ENCODE measurements at regions not wholly inside any gene's neighbourhood (a gene's known extent, or its start where the extent isn't known, plus 50 kb on each side); places are given as distances from the start of the nearest gene placed in this dataset.

DNA sequence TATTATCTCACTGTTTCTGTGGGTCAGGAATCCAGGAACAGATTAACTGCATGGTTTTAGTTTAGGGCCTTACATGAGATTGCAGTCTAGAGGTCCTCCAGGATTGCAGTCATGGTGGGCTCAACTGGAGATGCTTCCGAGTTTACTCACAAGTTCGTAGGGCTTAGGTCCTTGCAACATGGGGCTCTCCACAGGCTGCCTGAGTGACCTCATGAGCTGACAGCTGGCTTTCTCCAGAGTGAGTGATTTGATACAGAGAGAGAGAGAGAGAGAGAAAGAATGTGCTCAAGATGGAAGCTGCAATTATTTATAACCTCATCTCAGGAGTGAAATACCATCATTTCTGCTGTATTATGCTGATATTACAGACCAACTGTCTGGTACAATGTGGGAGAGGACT, 168.9 kb downstream of the GPAT3 start:
- H3K36me3 ChIP-seq (ENCODE audit: control insufficient read depth, insufficient read depth, low read length), result no peaks in the 10 kb centered on the region
- no peaks in the 10 kb centered on the region for H3K9me3 ChIP-seq (ENCODE audit: control insufficient read depth, insufficient read depth, low read length)
- H3K4me1 ChIP-seq (ENCODE audit: control insufficient read depth, insufficient read depth, low read length), result peaks cover 10% of the 10 kb centered on the region
- H3K9ac ChIP-seq (ENCODE audit: low read depth, low read length), result no peak overlapping the region
- H3K4me3 ChIP-seq (ENCODE audit: low read depth, low read length), result no peak overlapping the region
- H3K27me3 ChIP-seq (ENCODE audit: control insufficient read depth, insufficient read depth, low read length), result no peaks in the 10 kb centered on the region

- Histone ChIP-seq H3K4me1 (ENCODE audit: control insufficient read depth, insufficient read depth, low read length) (peaks cover 8% of the 10 kb centered on the region), H3K4me3 (ENCODE audit: low read depth, low read length) (no peak overlapping the region), H3K36me3 (ENCODE audit: control insufficient read depth, insufficient read depth, low read length) (no peaks in the 10 kb centered on the region), H3K9me3 (ENCODE audit: control insufficient read depth, insufficient read depth, low read length) (no peaks in the 10 kb centered on the region), H3K9ac (ENCODE audit: low read depth, low read length) (no peak overlapping the region), H3K27me3 (ENCODE audit: control insufficient read depth, insufficient read depth, low read length) (no peaks in the 10 kb centered on the region)
These were observed 167.8 kb downstream of the GPAT3 start for GRCh38 chr4:83703752-83704151.

GRCh38 chr4:83701041-83701440, 165.1 kb downstream of the GPAT3 start:
- H3K4me3 ChIP-seq (ENCODE audit: low read depth, low read length), result no peak overlapping the region
- no peak overlapping the region for H3K9ac ChIP-seq (ENCODE audit: low read depth, low read length)
- H3K27me3 ChIP-seq (ENCODE audit: control insufficient read depth, insufficient read depth, low read length), result no peaks in the 10 kb centered on the region
- H3K4me1 ChIP-seq (ENCODE audit: control insufficient read depth, insufficient read depth, low read length), result no peaks in the 10 kb centered on the region
- H3K9me3 ChIP-seq (ENCODE audit: control insufficient read depth, insufficient read depth, low read length), result no peaks in the 10 kb centered on the region
- no peaks in the 10 kb centered on the region for H3K36me3 ChIP-seq (ENCODE audit: control insufficient read depth, insufficient read depth, low read length)

DNA sequence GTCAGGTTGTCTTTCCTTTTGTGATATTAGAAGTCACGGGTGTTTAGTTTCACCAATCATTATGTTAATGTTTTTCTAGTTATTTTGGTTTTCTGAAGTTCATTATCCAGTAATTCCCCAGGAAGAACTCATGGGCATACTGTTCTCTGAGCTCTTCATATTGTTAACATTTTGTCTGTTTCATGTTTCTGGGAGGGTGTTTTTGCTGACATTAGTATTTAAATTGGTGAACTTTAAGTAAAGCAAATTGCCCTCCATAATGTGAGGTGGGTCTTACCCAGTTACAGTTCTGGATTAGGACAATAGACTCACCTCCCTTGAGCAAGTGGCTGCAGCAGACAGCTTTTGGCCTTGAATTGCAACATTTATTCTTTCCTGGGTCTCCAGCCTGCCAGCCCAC, 163.4 kb downstream of the GPAT3 start:
- Histone ChIP-seq H3K27me3 (ENCODE audit: control insufficient read depth, insufficient read depth, low read length) (no peaks in the 10 kb centered on the region), H3K36me3 (ENCODE audit: control insufficient read depth, insufficient read depth, low read length) (no peaks in the 10 kb centered on the region)

GRCh38 chr4:83692028-83692427, 156.1 kb downstream of the GPAT3 start:
- H3K4me1 ChIP-seq (ENCODE audit: control insufficient read depth, insufficient read depth, low read length), result no peaks in the 10 kb centered on the region
- H3K9me3 ChIP-seq (ENCODE audit: control insufficient read depth, insufficient read depth, low read length), result no peaks in the 10 kb centered on the region
- no peaks in the 10 kb centered on the region for H3K36me3 ChIP-seq (ENCODE audit: control insufficient read depth, insufficient read depth, low read length)
- no peak overlapping the region for H3K4me3 ChIP-seq (ENCODE audit: low read depth, low read length)
- H3K27me3 ChIP-seq (ENCODE audit: control insufficient read depth, insufficient read depth, low read length), result no peaks in the 10 kb centered on the region
- no peak overlapping the region for H3K9ac ChIP-seq (ENCODE audit: low read depth, low read length)

More for the DNA sequence above, 163.4 kb downstream of the GPAT3 start:
- Histone ChIP-seq H3K4me1 (ENCODE audit: control insufficient read depth, insufficient read depth, low read length) (no peaks in the 10 kb centered on the region), H3K9ac (ENCODE audit: low read depth, low read length) (no peak overlapping the region), H3K9me3 (ENCODE audit: control insufficient read depth, insufficient read depth, low read length) (no peaks in the 10 kb centered on the region), H3K4me3 (ENCODE audit: low read depth, low read length) (no peak overlapping the region)

- Histone ChIP-seq H3K4me3 (ENCODE audit: low read depth, low read length) (no peak overlapping the region), H3K36me3 (ENCODE audit: control insufficient read depth, insufficient read depth, low read length) (no peaks in the 10 kb centered on the region), H3K4me1 (ENCODE audit: control insufficient read depth, insufficient read depth, low read length) (no peaks in the 10 kb centered on the region), H3K27me3 (ENCODE audit: control insufficient read depth, insufficient read depth, low read length) (no peaks in the 10 kb centered on the region), H3K9me3 (ENCODE audit: control insufficient read depth, insufficient read depth, low read length) (no peaks in the 10 kb centered on the region), H3K9ac (ENCODE audit: low read depth, low read length) (no peak overlapping the region)
These were observed 150.3 kb downstream of the GPAT3 start for GRCh38 chr4:83686166-83686565.

DNA sequence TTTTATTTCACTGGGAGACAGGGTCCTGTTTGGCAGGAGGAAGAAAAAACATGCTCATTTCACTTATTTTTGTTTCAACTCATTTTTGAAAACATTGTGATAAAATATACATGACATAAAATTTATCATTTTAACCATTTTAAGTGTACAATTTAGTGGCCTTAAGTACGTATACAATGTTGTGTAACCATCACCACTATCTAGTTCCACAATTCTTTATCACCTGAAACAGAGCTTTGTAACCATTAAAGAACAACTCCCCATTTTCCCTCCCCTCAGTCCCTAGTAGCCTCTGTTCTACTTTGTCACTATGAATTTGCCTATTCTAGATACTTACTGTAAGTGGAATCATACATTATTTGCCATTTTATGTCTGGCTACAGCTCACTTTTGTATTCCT, 143.8 kb downstream of the GPAT3 start:
- Histone ChIP-seq H3K4me1 (ENCODE audit: control insufficient read depth, insufficient read depth, low read length) (no peaks in the 10 kb centered on the region), H3K4me3 (ENCODE audit: low read depth, low read length) (no peak overlapping the region), H3K9ac (ENCODE audit: low read depth, low read length) (no peak overlapping the region), H3K9me3 (ENCODE audit: control insufficient read depth, insufficient read depth, low read length) (no peaks in the 10 kb centered on the region), H3K36me3 (ENCODE audit: control insufficient read depth, insufficient read depth, low read length) (no peaks in the 10 kb centered on the region), H3K27me3 (ENCODE audit: control insufficient read depth, insufficient read depth, low read length) (no peaks in the 10 kb centered on the region)

DNA sequence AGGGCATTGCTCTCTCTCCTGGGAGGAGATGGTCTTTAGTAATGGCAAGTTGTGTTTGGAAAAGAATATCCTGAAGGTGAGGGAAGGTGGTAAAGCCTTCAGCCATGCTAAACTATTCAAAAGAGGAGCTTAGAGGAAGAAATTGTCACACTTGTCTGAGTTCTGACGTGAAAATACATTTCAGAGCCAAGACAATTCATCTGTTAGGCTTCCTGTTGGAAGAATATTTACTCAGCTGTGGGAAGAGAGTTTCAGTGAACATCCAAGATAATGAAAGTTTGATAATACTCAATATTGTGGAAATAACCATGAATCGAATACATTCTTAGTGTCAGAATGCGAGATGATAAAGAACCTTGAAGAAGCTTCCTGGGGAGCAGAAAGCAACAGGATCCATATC, 143.3 kb downstream of the GPAT3 start:
- no peaks in the 10 kb centered on the region for H3K9me3 ChIP-seq (ENCODE audit: control insufficient read depth, insufficient read depth, low read length)
- no peak overlapping the region for H3K4me3 ChIP-seq (ENCODE audit: low read depth, low read length)
- no peaks in the 10 kb centered on the region for H3K36me3 ChIP-seq (ENCODE audit: control insufficient read depth, insufficient read depth, low read length)
- no peaks in the 10 kb centered on the region for H3K4me1 ChIP-seq (ENCODE audit: control insufficient read depth, insufficient read depth, low read length)
- H3K9ac ChIP-seq (ENCODE audit: low read depth, low read length), result no peak overlapping the region
- no peaks in the 10 kb centered on the region for H3K27me3 ChIP-seq (ENCODE audit: control insufficient read depth, insufficient read depth, low read length)

DNA sequence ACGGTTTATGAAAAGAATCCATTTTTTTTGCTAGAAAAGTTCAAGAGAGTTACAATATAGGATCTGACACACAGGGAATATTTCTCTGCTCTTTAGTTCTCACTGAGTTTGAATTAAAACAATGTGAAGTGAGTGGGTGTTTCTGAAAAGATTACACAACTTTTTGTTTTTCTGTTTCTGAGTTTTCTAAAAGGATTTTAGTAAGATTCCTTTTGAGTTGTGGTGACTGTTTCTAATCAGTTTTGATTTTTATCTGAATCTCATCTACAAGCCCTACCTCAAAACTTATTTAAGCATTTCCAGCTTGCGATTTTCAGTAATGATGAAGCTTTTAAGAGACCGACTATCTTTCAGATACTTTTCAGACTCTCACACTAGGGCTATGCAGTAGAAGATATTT, 141.7 kb downstream of the GPAT3 start:
- Histone ChIP-seq H3K4me1 (ENCODE audit: control insufficient read depth, insufficient read depth, low read length) (no peaks in the 10 kb centered on the region), H3K9me3 (ENCODE audit: control insufficient read depth, insufficient read depth, low read length) (no peaks in the 10 kb centered on the region), H3K9ac (ENCODE audit: low read depth, low read length) (no peak overlapping the region), H3K36me3 (ENCODE audit: control insufficient read depth, insufficient read depth, low read length) (no peaks in the 10 kb centered on the region), H3K4me3 (ENCODE audit: low read depth, low read length) (no peak overlapping the region), H3K27me3 (ENCODE audit: control insufficient read depth, insufficient read depth, low read length) (no peaks in the 10 kb centered on the region)

DNA sequence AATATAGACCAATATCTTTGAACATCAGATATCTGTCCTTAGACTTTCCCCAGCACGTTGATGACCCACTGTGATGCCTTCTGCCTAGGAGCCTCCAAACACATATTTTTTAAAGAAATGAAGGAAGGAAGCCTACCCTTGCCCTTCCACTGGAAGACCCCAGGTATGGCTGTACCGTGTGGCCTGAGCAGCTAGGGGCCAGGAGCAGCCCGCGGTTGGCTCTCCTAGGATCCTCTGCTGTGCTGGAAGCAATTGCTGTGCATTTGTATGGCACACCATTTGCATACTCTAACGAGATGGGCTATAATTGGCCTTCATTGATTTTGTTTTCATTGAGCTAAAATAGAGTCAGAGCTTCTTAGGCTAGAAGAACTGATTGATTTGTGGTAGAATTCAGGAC, 128.8 kb downstream of the GPAT3 start:
- Histone ChIP-seq H3K9ac (ENCODE audit: low read depth, low read length) (no peak overlapping the region), H3K27me3 (ENCODE audit: control insufficient read depth, insufficient read depth, low read length) (no peaks in the 10 kb centered on the region), H3K4me3 (ENCODE audit: low read depth, low read length) (no peak overlapping the region), H3K36me3 (ENCODE audit: control insufficient read depth, insufficient read depth, low read length) (no peaks in the 10 kb centered on the region), H3K9me3 (ENCODE audit: control insufficient read depth, insufficient read depth, low read length) (no peaks in the 10 kb centered on the region), H3K4me1 (ENCODE audit: control insufficient read depth, insufficient read depth, low read length) (peaks cover 10% of the 10 kb centered on the region)

DNA sequence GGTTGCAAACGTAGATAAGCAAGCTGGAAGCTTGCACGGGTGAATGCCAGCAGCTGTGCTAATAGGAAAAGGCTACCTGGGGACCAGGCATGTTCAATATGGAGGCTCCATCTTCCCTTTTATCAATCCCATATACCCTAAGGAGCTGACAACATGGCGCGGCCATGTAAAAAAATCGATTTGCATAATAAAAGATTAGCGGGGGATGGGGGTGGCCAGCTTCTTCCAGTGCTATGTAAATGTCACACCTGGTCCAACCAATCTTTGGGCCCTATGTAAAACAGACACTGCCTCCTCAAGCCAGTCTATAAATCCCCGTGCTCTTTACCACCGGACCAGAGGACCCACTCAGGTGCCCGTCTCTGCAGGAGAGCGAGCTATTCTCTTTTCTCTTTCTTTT, 128.2 kb downstream of the GPAT3 start:
- H3K9ac ChIP-seq (ENCODE audit: low read depth, low read length), result no peak overlapping the region
- no peak overlapping the region for H3K4me3 ChIP-seq (ENCODE audit: low read depth, low read length)
- no peaks in the 10 kb centered on the region for H3K9me3 ChIP-seq (ENCODE audit: control insufficient read depth, insufficient read depth, low read length)

DNA sequence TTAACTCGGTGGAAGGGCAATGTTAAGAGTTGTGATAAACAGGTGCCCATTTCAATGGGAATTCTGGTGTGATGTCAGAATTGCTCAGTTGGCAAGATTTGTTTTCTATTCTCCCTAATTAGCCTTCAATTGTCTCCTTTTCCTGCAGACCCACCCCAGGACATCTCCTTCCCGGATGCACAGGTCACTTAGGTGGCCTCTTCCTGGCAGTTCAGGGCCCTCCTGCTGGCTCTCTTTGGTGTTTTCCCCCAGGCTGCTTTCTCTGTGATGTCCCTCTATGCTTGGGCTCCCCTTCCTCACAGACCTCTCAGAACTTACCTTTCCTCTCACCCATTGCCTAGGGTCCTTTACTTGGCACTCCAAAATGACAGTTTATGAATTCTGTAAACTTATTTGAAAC, 126.3 kb downstream of the GPAT3 start:
- Histone ChIP-seq H3K4me1 (ENCODE audit: control insufficient read depth, insufficient read depth, low read length) (peaks cover 10% of the 10 kb centered on the region), H3K36me3 (ENCODE audit: control insufficient read depth, insufficient read depth, low read length) (no peaks in the 10 kb centered on the region), H3K4me3 (ENCODE audit: low read depth, low read length) (no peak overlapping the region)

More for the DNA sequence above, 128.2 kb downstream of the GPAT3 start:
- Histone ChIP-seq H3K36me3 (ENCODE audit: control insufficient read depth, insufficient read depth, low read length) (no peaks in the 10 kb centered on the region), H3K27me3 (ENCODE audit: control insufficient read depth, insufficient read depth, low read length) (no peaks in the 10 kb centered on the region), H3K4me1 (ENCODE audit: control insufficient read depth, insufficient read depth, low read length) (peaks cover 10% of the 10 kb centered on the region)

GRCh38 chr4:83661359-83661758, 125.5 kb downstream of the GPAT3 start:
- no peak overlapping the region for H3K4me3 ChIP-seq (ENCODE audit: low read depth, low read length)
- no peaks in the 10 kb centered on the region for H3K27me3 ChIP-seq (ENCODE audit: control insufficient read depth, insufficient read depth, low read length)
- peaks cover 10% of the 10 kb centered on the region for H3K4me1 ChIP-seq (ENCODE audit: control insufficient read depth, insufficient read depth, low read length)
- H3K9me3 ChIP-seq (ENCODE audit: control insufficient read depth, insufficient read depth, low read length), result no peaks in the 10 kb centered on the region
- H3K36me3 ChIP-seq (ENCODE audit: control insufficient read depth, insufficient read depth, low read length), result no peaks in the 10 kb centered on the region
- no peak overlapping the region for H3K9ac ChIP-seq (ENCODE audit: low read depth, low read length)

More for the DNA sequence above, 126.3 kb downstream of the GPAT3 start:
- no peak overlapping the region for H3K9ac ChIP-seq (ENCODE audit: low read depth, low read length)
- H3K9me3 ChIP-seq (ENCODE audit: control insufficient read depth, insufficient read depth, low read length), result no peaks in the 10 kb centered on the region
- H3K27me3 ChIP-seq (ENCODE audit: control insufficient read depth, insufficient read depth, low read length), result no peaks in the 10 kb centered on the region

Measured in iPS-15b (cell line).